ENCODE measurements at regions not wholly inside any gene's neighbourhood (a gene's known extent, or its start where the extent isn't known, plus 50 kb on each side); places are given as distances from the start of the nearest gene placed in this dataset.

GRCh38 chr14:101480022-101480746 lies 81.1 kb upstream of the DIO3 start:
- peaks cover 4% of the 10 kb centered on the region; the same call in 1 of the 2 replicates for H3K9me3 ChIP-seq (ENCODE audit: insufficient read depth, low read length)
- H3K4me3 ChIP-seq (ENCODE audit: low read length): no peak overlapping the region
- no peaks in the 10 kb centered on the region for H4K20me1 ChIP-seq (ENCODE audit: insufficient read depth, low read length)
- H3K4me1 ChIP-seq (ENCODE audit: low read length): no peaks in the 10 kb centered on the region
- no peaks in the 10 kb centered on the region for H3K36me3 ChIP-seq (replicated peaks; ENCODE audit: low read depth, low read length)
- H3K27ac ChIP-seq (ENCODE audit: low read length): no peak overlapping the region
- TF ChIP-seq CTCF (IDR thresholded peaks at IDR 0.05; ENCODE audit: low read depth, low read length) (no peak), EZH2phosphoT487 (IDR thresholded peaks at IDR 0.05; ENCODE audit: low read depth) (no peak)
- H3K27me3 ChIP-seq (ENCODE audit: low read depth, low read length): no peaks in the 10 kb centered on the region
- no peak overlapping the region for H3K4me2 ChIP-seq (ENCODE audit: low read length)
- H3K9ac ChIP-seq (ENCODE audit: low read length): no peak overlapping the region
- H3K79me2 ChIP-seq (ENCODE audit: low read length): no peaks in the 10 kb centered on the region
- no peak overlapping the region for H2AFZ ChIP-seq (ENCODE audit: low read depth, low read length)

- no peak overlapping the region for H3K4me2 ChIP-seq (ENCODE audit: low read length)
- no peak overlapping the region for H2AFZ ChIP-seq (ENCODE audit: low read depth, low read length)
- no peak overlapping the region for H3K4me3 ChIP-seq (ENCODE audit: low read length)
- TF ChIP-seq CTCF (IDR thresholded peaks at IDR 0.05; ENCODE audit: low read depth, low read length) (no peak), EZH2phosphoT487 (IDR thresholded peaks at IDR 0.05; ENCODE audit: low read depth) (no peak)
- peaks cover 4% of the 10 kb centered on the region; the same call in 1 of the 2 replicates for H3K9me3 ChIP-seq (ENCODE audit: insufficient read depth, low read length)
- H3K36me3 ChIP-seq (replicated peaks; ENCODE audit: low read depth, low read length): no peaks in the 10 kb centered on the region
- no peaks in the 10 kb centered on the region for H4K20me1 ChIP-seq (ENCODE audit: insufficient read depth, low read length)
- no peak overlapping the region for H3K27ac ChIP-seq (ENCODE audit: low read length)
- no peak overlapping the region for H3K9ac ChIP-seq (ENCODE audit: low read length)
- H3K27me3 ChIP-seq (ENCODE audit: low read depth, low read length): no peaks in the 10 kb centered on the region
- H3K4me1 ChIP-seq (ENCODE audit: low read length): no peaks in the 10 kb centered on the region
- H3K79me2 ChIP-seq (ENCODE audit: low read length): no peaks in the 10 kb centered on the region
Observed at GRCh38 chr14:101480747-101481530, 80.4 kb upstream of the DIO3 start.

- Histone ChIP-seq H3K9ac (ENCODE audit: low read length) (no peak overlapping the region), H3K36me3 (replicated peaks; ENCODE audit: low read depth, low read length) (no peaks in the 10 kb centered on the region), H3K27me3 (ENCODE audit: low read depth, low read length) (no peaks in the 10 kb centered on the region), H3K9me3 (ENCODE audit: insufficient read depth, low read length) (peaks cover 4% of the 10 kb centered on the region; the same call in 1 of the 2 replicates), H3K4me1 (ENCODE audit: low read length) (no peaks in the 10 kb centered on the region), H3K79me2 (ENCODE audit: low read length) (no peaks in the 10 kb centered on the region), H2AFZ (ENCODE audit: low read depth, low read length) (no peak overlapping the region), H3K4me2 (ENCODE audit: low read length) (no peak overlapping the region), H3K4me3 (ENCODE audit: low read length) (no peak overlapping the region), H3K27ac (ENCODE audit: low read length) (no peak overlapping the region), H4K20me1 (ENCODE audit: insufficient read depth, low read length) (no peaks in the 10 kb centered on the region)
- TF ChIP-seq EZH2phosphoT487 (IDR thresholded peaks at IDR 0.05; ENCODE audit: low read depth) (no peak), CTCF (IDR thresholded peaks at IDR 0.05; ENCODE audit: low read depth, low read length) (no peak)
Observed at GRCh38 chr14:101481557-101481956, 79.7 kb upstream of the DIO3 start.

- Histone ChIP-seq H3K27me3 (ENCODE audit: low read depth, low read length) (no peaks in the 10 kb centered on the region), H3K27ac (ENCODE audit: low read length) (no peak overlapping the region), H3K4me3 (ENCODE audit: low read length) (no peak overlapping the region), H2AFZ (ENCODE audit: low read depth, low read length) (no peak overlapping the region), H3K4me2 (ENCODE audit: low read length) (no peak overlapping the region), H3K9me3 (ENCODE audit: insufficient read depth, low read length) (peaks cover 4% of the 10 kb centered on the region; the same call in 1 of the 2 replicates), H3K36me3 (replicated peaks; ENCODE audit: low read depth, low read length) (no peaks in the 10 kb centered on the region), H3K4me1 (ENCODE audit: low read length) (no peaks in the 10 kb centered on the region), H3K79me2 (ENCODE audit: low read length) (no peaks in the 10 kb centered on the region), H3K9ac (ENCODE audit: low read length) (no peak overlapping the region), H4K20me1 (ENCODE audit: insufficient read depth, low read length) (no peaks in the 10 kb centered on the region)
- TF ChIP-seq EZH2phosphoT487 (IDR thresholded peaks at IDR 0.05; ENCODE audit: low read depth) (no peak), CTCF (IDR thresholded peaks at IDR 0.05; ENCODE audit: low read depth, low read length) (no peak)
Observed at GRCh38 chr14:101482066-101482465, 79.2 kb upstream of the DIO3 start.

Measured in OCI-LY3 (cell line).